H9 (cell line): ENCODE measurements at regions not wholly inside any gene's neighbourhood (a gene's known extent, or its start where the extent isn't known, plus 50 kb on each side); places are given as distances from the start of the nearest gene placed in this dataset.

Source experiments
- DNase-seq: peaks from one replicate; pipeline ENCODE4 v3.0.0-alpha.2; 2017
- H2AFZ ChIP-seq: one replicate; pipeline ENCODE4 v1.6.1; 2013; ENCODE audit warnings: mild to moderate bottlenecking, low read length, control low read depth, moderate library complexity
- H2AK5ac ChIP-seq: 2 replicates; pipeline ENCODE4 v1.6.1; 2013; ENCODE audit warnings: low read length, control low read depth, mixed read lengths; ENCODE audit not compliant: insufficient read length
- H2BK120ac ChIP-seq: one replicate; pipeline ENCODE4 v1.6.1; 2013; ENCODE audit warnings: low read depth, mild to moderate bottlenecking, low read length, control low read depth, inconsistent platforms; ENCODE audit not compliant: poor library complexity, severe bottlenecking
- H2BK12ac ChIP-seq: 2 replicates; pipeline ENCODE4 v1.6.1; 2013; ENCODE audit warnings: low read length, control low read depth, mixed read lengths, low read depth; ENCODE audit not compliant: insufficient read length
- H2BK15ac ChIP-seq: 2 replicates; pipeline ENCODE4 v1.6.1; 2013; ENCODE audit warnings: low read depth, low read length, control low read depth
- H2BK20ac ChIP-seq: one replicate; pipeline ENCODE4 v1.6.1; 2013; ENCODE audit warnings: low read depth, mild to moderate bottlenecking, low read length, control low read depth, inconsistent platforms; ENCODE audit not compliant: poor library complexity, severe bottlenecking
- H2BK5ac ChIP-seq: 2 replicates; pipeline ENCODE4 v1.6.1; 2013; ENCODE audit warnings: low read length, control low read depth, mixed read lengths; ENCODE audit not compliant: insufficient read length
- H3K14ac ChIP-seq: 2 replicates; pipeline ENCODE4 v1.6.1; 2013; ENCODE audit warnings: low read length, control low read depth; ENCODE audit not compliant: insufficient read depth
- H3K18ac ChIP-seq: 2 replicates; pipeline ENCODE4 v1.6.1; 2013; ENCODE audit warnings: low read depth, mild to moderate bottlenecking, mixed read lengths, low read length, control low read depth; ENCODE audit not compliant: insufficient read length
- H3K23ac ChIP-seq: 2 replicates; pipeline ENCODE4 v1.6.1; 2013; ENCODE audit warnings: low read length, control low read depth, mixed read lengths, low read depth; ENCODE audit not compliant: insufficient read length
- H3K23me2 ChIP-seq: 2 replicates; pipeline ENCODE4 v1.6.1; 2013; ENCODE audit warnings: low read depth, mild to moderate bottlenecking, mixed read lengths, low read length, control low read depth; ENCODE audit not compliant: insufficient read length, poor library complexity, severe bottlenecking
- H3K27ac ChIP-seq: 2 replicates; pipeline ENCODE4 v1.5.1; 2013; ENCODE audit warnings: low read length, control low read depth, mixed read lengths, low read depth; ENCODE audit not compliant: insufficient read length
- H3K27me3 ChIP-seq: 2 replicates; pipeline ENCODE4 v1.6.1; 2013; ENCODE audit warnings: low read length, control low read depth, inconsistent platforms; ENCODE audit not compliant: insufficient read depth
- H3K4ac ChIP-seq: 2 replicates; pipeline ENCODE4 v1.6.1; 2013; ENCODE audit warnings: low read depth, mild to moderate bottlenecking, control low read depth, inconsistent platforms, low read length, moderate library complexity
- H3K4me1 ChIP-seq: 2 replicates; pipeline ENCODE4 v1.6.1; 2013; ENCODE audit warnings: low read length, control low read depth, inconsistent platforms; ENCODE audit not compliant: insufficient read depth
- H3K4me2 ChIP-seq: 2 replicates; pipeline ENCODE4 v1.6.1; 2013; ENCODE audit warnings: low read length, control low read depth, mixed read lengths; ENCODE audit not compliant: insufficient read length, insufficient read depth
- H3K56ac ChIP-seq: 2 replicates; pipeline ENCODE4 v1.6.1; 2013; ENCODE audit warnings: low read depth, mild to moderate bottlenecking, mixed read lengths, low read length, control low read depth; ENCODE audit not compliant: insufficient read length
- H3K79me1 ChIP-seq: 2 replicates; pipeline ENCODE4 v1.6.1; 2013; ENCODE audit warnings: low read depth, mild to moderate bottlenecking, moderate library complexity, low read length, control low read depth, inconsistent platforms; ENCODE audit not compliant: insufficient read depth, poor library complexity, severe bottlenecking
- H3K79me2 ChIP-seq: 2 replicates; pipeline ENCODE4 v1.6.1; 2013; ENCODE audit warnings: low read length, control low read depth, inconsistent platforms; ENCODE audit not compliant: insufficient read depth
- H3K9ac ChIP-seq: 2 replicates; pipeline ENCODE4 v1.6.1; 2013; ENCODE audit warnings: low read length, control low read depth, mixed read lengths; ENCODE audit not compliant: insufficient read length; ENCODE audit errors: extremely low read depth
- H3K9me3 ChIP-seq: one replicate; pipeline ENCODE4 v1.6.1; 2013; ENCODE audit warnings: low read depth, low read length, inconsistent platforms; ENCODE audit not compliant: control insufficient read depth
- H3T11ph ChIP-seq: one replicate; pipeline ENCODE4 v1.6.1; 2013; ENCODE audit warnings: mild to moderate bottlenecking, low read length, control low read depth, inconsistent platforms
- H4K20me1 ChIP-seq: one replicate; pipeline ENCODE4 v1.6.1; 2013; ENCODE audit not compliant: control insufficient read depth, insufficient read length, insufficient read depth
- H4K5ac ChIP-seq: 2 replicates; pipeline ENCODE4 v1.6.1; 2013; ENCODE audit warnings: low read depth, mild to moderate bottlenecking, mixed read lengths, low read length, control low read depth; ENCODE audit not compliant: insufficient read length
- H4K8ac ChIP-seq: replicated peaks from 2 replicates; pipeline ENCODE4 v1.6.1; 2013; ENCODE audit warnings: low read length, control low read depth, mixed read lengths, low read depth; ENCODE audit not compliant: insufficient read length
- H4K91ac ChIP-seq: 2 replicates; pipeline ENCODE4 v1.6.1; 2013; ENCODE audit warnings: low read depth, mild to moderate bottlenecking, moderate library complexity, mixed read lengths, low read length, control low read depth; ENCODE audit not compliant: insufficient read length
- H3K27ac Mint-ChIP-seq, 3 experiments: 2 replicates in 2 of 3; 3 replicates in 1 of 3; pipeline ENCODE4 v1.8.0; 2020 to 2021; ENCODE audit warnings: mixed read lengths in 3 of 3, mild to moderate bottlenecking in 1 of 3, moderate library complexity in 1 of 3
- H3K27me3 Mint-ChIP-seq: 2 replicates; pipeline ENCODE4 v1.8.0; 2021; ENCODE audit warnings: low read depth, mild to moderate bottlenecking, moderate library complexity, mixed read lengths
- H3K36me3 Mint-ChIP-seq, 3 experiments: 2 replicates in 2 of 3; 3 replicates in 1 of 3; pipeline ENCODE4 v1.8.0; 2020 to 2021; ENCODE audit warnings: low read depth in 3 of 3, mixed read lengths in 3 of 3; ENCODE audit not compliant: insufficient read depth in 1 of 3
- H3K4me1 Mint-ChIP-seq, 2 experiments: 2 replicates each; pipeline ENCODE4 v1.8.0; 2020; ENCODE audit warnings: mixed read lengths in 2 of 2
- H3K4me3 Mint-ChIP-seq, 2 experiments: 2 replicates in 1 of 2; 3 replicates in 1 of 2; pipeline ENCODE4 v1.8.0; 2020 to 2021; ENCODE audit warnings: mild to moderate bottlenecking in 2 of 2, mixed read lengths in 2 of 2, moderate library complexity in 1 of 2
- H3K9me3 Mint-ChIP-seq, 2 experiments: 2 replicates in 1 of 2; 3 replicates in 1 of 2; pipeline ENCODE4 v1.8.0; 2020; ENCODE audit warnings: mild to moderate bottlenecking in 2 of 2, mixed read lengths in 2 of 2, moderate library complexity in 1 of 2
- CTCF ChIP-seq: fragments of 200-600 bp; sonication (generic); conservative IDR thresholded peaks from 3 replicates; pipeline ENCODE4 v1.8.0; 2021; ENCODE audit warnings: antibody characterized with exemption, mild to moderate bottlenecking
- WGBS: extraction: QIAGEN DNeasy Blood & Tissue Kit; methylation state at CpG from one replicate; pipeline ENCODE4 v1.1.7; 2013; ENCODE audit warnings: missing lambda C conversion rate, low lambda C conversion rate, mixed read lengths; ENCODE audit not compliant: insufficient read length; ENCODE audit errors: extremely low coverage; 5-methylcytosine and 5-hydroxymethylcytosine counted together

GRCh38 chr5:33195431-33196165 lies 245.2 kb upstream of the TARS1 start:
- H2BK12ac ChIP-seq = no peak overlapping the region
- H3K18ac ChIP-seq = no peak overlapping the region
- H3K36me3 Mint-ChIP-seq = no peaks in the 10 kb centered on the region; a peak in 1 of 7 replicates
- no peak overlapping the region for H2BK5ac ChIP-seq
- H2BK15ac ChIP-seq = no peak overlapping the region
- no peak overlapping the region for H3T11ph ChIP-seq
- no peak overlapping the region for H3K23ac ChIP-seq
- H4K91ac ChIP-seq = no peak overlapping the region
- no peak overlapping the region for H4K5ac ChIP-seq
- H3K4me1 Mint-ChIP-seq = no peaks in the 10 kb centered on the region
- no peak overlapping the region for H2BK120ac ChIP-seq
- no peak overlapping the region for H3K4me3 Mint-ChIP-seq
- no peak overlapping the region for H3K27ac ChIP-seq
- no peaks in the 10 kb centered on the region for H3K23me2 ChIP-seq
- H3K27ac Mint-ChIP-seq = no peak overlapping the region
- H3K9me3 ChIP-seq = no peaks in the 10 kb centered on the region
- H2AFZ ChIP-seq = no peak overlapping the region
- no CpG with 5 or more reads among the region's 3 CpGs for WGBS
- no peak for DNase-seq
- no peak overlapping the region for H2BK20ac ChIP-seq
- H3K79me1 ChIP-seq = no peaks in the 10 kb centered on the region
- no peak for TF ChIP-seq CTCF
- no peak overlapping the region for H3K56ac ChIP-seq
- no peaks in the 10 kb centered on the region for H3K27me3 Mint-ChIP-seq
- H3K4ac ChIP-seq = no peak overlapping the region
- no peak overlapping the region for H2AK5ac ChIP-seq
- no peaks in the 10 kb centered on the region for H3K4me1 ChIP-seq
- no peaks in the 10 kb centered on the region for H3K27me3 ChIP-seq
- no peaks in the 10 kb centered on the region for H4K20me1 ChIP-seq
- no peak overlapping the region for H3K9ac ChIP-seq
- H3K4me2 ChIP-seq = no peak overlapping the region
- no peak overlapping the region for H4K8ac ChIP-seq
- H3K9me3 Mint-ChIP-seq = peaks cover 5 to 14% of the 10 kb centered on the region in 2 experiments
- H3K79me2 ChIP-seq = no peaks in the 10 kb centered on the region
- no peak overlapping the region for H3K14ac ChIP-seq
